ENCODE measurements at regions not wholly inside any gene's neighbourhood (a gene's known extent, or its start where the extent isn't known, plus 50 kb on each side); places are given as distances from the start of the nearest gene placed in this dataset.

- TF ChIP-seq GATA2 (IDR thresholded peaks at IDR 0.05; ENCODE audit: low read depth, low read length) = no peak
- no peak for TF ChIP-seq GATA3 (IDR thresholded peaks at IDR 0.05; ENCODE audit: low read depth, low read length)
Measured at GRCh38 chr12:105706321-105706972, 376.0 kb downstream of the C12orf75 start.

Measured in SH-SY5Y (cell line).